CD4-positive, alpha-beta T cell treated with Interleukin-15 for 1 hour (primary cell): ENCODE measurements at regions not wholly inside any gene's neighbourhood (a gene's known extent, or its start where the extent isn't known, plus 50 kb on each side); places are given as distances from the start of the nearest gene placed in this dataset.
"Not testable (repeated sequence)": the region's sequence is repeated elsewhere in the genome, so short reads cannot be mapped to it uniquely, and the experiment has no call there.

Experiments used
- DNase-seq: peaks from one replicate; pipeline ENCODE4 v3.0.0-alpha.2; 2020

DNA sequence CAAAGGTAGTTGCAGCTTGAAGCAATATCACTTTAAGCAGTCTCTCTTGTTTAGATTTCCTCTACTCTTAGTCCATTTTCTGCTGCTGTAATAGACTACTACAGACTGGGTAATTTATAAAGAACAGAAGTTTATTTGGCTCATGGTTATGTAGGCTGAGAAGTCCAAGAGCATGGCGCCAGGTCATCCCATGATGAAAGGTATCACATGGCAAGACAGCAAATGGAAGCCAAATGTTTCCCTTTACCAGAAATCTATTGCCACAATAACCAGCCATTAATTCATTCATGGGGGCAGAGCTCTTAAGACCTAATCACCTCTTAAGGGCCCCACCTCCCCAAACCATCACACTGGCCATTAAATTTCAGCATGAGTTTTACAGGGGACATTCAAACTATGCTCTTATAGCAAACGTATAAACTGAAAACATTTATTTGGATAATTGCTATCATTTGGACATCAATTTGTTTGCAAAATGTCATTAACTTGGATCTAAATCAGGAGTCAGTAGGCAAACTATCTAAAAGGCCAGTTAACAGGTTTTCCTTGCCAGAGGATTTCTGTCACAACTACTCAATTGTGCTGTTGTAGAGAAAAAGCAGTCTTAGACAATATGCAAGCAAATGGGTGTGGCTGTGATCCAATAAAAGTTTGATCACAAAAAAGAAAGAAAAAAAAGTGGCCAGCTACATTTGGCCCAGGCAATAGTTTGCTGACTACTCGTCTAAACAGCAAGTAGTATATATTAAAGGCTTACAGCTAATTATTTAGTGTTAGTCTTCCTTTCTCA is 75.7 kb upstream of the GUCY1A1 start:
- DNase-seq: no peak

DNA sequence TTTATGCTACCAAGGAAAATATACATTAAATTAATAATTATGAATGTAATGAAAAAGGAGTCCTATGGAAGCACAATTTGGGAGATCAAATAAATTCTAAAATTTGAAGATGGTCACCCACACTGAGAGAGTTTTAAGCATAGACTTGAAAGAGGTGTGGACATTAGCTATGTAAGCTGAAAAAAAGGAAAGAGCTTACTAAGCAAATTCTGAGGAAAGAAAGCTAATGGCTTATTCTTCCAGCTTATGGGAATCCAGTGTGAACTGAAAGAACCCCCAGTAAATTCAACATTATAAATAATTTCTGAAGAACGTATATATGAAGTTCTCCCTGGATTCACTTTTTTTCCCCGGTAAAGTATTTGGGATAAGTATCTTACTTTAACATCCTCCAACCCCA is 78.2 kb upstream of the GUCY1A1 start:
- no peak for DNase-seq

DNA sequence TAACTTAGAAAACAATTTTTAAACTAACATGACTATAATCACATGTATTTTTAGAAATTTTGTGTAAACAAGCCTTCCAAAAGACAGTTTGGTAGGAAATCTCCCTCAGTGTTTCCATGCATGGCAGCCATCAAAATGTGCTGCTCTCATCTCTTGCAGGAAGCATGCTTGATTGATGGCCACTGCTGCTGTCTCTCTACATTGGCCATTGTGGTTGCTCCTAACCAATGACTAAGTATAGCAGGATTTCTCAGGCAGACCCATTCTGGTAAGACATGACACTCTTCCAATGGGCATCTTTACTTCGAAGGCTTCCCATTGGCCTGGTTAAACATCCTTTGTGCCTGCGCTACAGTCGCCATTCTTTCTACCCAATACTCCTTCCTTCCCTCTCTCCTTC is 78.9 kb upstream of the GUCY1A1 start:
- DNase-seq: no peak

DNA sequence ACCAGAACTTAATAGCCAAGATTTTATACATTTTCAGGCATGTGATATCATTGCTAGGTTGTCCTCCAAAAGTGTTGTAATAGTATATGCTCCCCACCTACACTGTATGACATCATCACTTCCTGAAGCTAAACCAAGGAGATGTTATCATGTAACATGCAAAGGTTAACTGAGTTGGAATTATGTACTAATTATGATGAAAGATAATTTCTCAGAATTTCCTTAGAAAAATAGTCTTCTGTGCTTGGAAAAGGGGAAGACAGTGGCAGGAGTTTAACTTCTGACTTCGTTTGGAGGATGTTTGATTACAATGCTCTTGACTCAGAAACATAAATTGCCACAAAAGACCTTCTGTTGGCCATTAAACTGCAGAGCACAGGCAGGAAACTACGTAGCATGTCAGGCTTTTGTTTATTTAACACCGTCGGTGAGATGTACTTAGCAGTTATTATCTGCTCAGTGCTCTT is 83.6 kb upstream of the GUCY1A1 start:
- DNase-seq: no peak

DNA sequence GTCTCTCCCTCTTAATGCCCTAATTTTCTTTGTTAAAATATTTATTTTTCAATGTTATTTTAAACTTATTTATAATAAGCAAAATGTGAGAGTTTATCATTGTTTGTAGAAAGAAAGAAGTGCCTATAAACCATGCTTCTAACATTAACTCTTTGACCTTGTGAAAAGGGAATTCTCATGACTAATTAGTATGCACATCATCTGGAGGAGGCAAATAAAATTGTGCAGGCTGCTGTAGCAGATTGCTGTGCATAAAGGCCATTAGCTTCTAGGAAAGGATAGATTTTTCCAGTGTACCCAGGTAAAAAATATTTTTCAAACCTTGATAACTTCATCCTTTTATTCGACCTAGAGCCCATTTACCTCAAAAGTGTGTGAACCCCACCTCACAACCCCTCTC is 84.6 kb upstream of the GUCY1A1 start:
- no peak for DNase-seq

DNA sequence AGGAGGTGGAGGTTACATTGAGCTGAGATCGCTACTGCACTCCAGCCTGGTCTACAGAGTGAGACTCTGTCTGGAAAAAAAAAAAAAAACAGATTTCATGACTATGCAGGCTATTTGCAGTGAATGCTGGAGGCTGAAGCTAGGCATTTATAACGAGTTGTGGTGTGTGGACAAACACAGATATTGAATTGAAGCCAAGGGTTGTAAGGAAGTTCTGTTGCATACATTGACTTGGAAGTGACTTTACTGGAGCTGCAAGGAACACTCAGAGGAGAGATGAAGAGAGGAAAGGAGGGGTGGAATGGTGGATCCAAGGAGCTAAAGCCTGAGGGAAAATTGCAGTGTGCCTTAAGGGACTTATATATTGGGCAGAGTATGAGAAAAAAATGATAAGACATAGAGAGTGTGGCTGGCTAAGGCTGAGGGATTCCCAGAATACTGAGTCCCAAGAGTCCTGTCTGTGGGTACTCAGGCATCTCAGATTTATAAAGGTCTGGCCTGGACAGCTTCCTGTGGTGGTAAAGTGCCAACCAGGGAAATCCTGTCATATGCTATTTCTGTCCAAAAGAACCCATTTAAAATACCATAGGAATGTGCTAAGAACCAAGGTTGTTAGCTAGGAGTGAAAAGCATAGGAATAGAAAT is 87.8 kb upstream of the GUCY1A1 start:
- DNase-seq: no peak

DNA sequence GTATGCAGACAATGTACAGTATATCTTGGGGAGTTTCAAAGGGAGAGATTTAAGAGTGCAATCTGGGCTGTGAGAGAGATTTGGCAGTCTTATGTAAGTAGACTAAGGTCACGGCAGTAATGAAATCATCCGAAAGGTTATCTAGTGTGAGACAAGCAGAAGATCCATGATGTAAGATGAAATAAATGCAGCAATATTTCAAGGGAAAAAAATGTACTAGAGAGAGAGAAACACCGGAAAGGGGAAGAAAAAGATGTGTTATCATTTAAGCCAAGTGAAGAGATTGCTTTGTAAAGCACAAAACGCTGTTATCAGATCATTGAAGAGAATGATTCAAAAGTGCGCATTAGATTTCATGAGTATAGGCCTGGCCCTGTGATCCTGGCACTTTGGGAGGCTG is 88.4 kb upstream of the GUCY1A1 start:
- no peak for DNase-seq

DNA sequence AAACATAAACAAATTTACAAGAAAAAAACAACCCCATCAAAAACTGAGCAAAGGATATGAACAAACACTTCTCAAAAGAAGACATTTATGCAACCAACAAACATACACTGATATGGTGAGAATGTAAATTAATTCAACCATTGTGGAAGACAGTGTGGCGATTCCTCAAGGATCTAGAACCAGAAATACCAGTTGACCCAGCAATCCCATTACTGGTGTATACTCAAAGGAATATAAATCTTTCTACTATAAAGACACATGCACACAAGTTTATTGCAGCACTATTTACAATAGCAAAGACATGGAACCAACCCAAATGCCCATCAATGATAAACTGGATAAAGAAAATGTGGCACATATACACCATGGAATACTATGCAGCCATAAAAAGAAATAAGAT is 92.3 kb upstream of the GUCY1A1 start:
- not testable (repeated sequence) for DNase-seq

DNA sequence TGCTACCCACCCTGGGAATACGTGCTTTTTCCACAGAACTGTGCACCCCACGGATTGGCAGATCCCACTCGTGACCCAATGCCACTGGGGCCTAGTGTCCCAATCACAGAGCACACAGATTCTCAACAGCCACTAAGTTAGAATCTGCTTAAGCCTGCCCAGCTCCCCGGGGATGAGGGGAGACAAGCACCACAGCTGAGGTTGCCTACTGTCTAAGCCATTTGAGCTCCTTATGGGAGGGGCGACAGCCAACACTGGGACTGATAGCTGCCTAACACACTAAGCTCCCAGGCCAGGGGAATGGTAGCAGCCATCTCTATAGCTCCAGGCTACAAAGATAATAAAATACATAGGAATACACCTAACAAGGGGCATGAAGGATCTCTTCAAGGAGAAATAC is 93.5 kb upstream of the GUCY1A1 start:
- no peak for DNase-seq

DNA sequence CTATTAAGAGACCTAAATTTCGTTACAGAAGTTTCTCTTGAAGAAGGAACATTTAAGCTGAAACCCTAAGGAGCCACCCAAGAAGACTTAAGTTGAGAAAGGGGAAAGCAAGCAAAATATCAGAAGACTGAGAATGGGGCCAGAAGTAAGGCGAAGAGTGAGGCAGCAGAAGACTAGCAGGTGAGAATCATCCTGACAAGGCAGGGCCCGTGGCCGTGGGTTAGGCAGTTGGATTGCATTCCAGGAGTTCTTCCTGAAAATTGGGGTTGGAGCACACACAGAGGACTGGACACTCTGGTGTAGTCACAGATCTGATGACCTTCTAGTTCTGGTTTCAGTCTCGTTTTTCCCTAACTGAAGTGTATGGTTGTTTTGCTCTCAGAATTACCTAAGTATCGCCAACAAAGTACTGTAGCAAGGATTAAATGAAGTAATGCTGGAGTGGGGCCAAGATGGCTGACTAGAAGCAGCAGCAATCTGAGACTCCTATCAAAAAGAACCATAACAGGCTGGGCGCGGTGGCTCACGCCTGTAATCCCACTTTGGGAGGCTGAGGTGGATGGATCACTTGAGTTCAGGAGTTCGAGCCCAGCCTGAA is 94.4 kb upstream of the GUCY1A1 start:
- no peak for DNase-seq

DNA sequence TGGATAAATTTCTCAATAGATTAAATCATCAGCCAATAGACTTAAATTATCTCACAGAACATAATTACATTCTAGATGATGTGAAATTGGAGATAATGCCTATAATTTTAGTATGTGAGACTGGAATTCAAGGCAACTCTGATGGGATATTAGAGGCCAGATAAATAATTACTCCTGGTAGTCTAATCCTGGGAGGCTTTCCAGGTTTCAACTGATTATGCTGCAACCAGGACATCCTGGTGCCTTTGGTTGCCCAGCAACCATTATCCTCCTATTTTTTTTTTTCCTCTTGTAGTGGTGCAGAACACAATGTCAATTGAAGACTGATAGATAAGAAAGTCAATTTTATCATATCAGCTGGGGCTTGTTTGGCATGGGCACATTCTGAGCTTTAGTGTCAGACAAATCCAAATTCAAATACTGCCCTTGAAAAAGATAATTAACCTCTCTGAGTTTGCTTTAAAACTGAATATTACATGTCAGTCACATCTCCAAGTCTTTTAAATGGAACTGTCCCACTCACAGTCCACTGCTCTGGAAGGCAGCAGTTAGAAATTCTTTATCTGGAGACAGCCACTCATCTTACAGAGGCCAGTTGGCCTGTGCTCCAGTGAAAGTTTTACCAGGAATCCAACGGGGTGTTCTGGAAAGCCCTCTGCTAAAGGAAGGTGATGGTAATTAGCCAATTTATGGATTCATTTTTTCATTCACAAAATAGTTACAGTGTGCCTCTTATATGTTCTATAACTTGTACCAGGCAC is 95.3 kb upstream of the GUCY1A1 start:
- DNase-seq: no peak

DNA sequence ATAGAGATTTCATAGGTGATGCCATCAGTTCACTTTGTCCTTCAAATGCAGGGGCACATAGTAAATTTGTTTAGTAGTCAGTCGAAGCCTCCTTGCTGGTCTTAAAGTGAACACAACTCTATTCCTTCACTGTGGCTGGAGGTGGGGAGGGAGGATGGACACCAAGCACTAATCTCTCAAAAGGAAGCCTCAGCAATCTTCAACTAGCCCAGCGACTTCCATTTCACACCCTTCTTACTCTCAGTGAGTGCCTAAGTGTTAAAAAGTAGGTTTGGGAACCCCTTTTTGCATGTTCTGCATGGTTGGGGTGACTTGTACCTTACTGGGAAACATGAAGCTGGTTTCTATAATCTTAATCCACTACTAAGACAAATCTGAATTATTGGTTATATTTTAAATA is 96.0 kb upstream of the GUCY1A1 start:
- DNase-seq: no peak

DNA sequence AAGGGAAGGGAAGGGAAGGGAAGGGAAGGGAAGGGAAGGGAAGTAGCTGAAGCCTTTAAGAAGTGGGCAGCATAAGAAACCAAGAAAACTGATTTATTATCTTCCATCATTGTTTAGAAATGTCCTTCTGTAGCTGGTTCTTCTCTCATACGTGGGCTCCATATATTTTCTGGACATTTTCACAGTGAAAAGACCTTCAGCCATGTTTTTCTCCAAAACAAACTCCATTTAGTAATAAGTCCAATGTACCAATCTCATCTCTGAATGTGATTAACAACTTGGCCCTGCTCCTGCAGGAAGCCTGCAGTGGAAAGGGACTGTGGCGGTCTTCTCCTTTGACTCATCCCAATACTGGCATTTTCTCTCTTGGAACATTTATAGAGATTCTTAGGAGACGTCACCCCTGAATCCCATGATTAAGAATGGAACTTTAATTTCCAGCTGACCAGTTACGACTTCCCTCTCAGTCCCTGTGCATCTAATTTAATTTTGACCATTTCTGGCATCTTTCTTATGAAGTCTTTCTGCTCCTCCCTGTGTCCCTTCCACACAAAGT is 96.6 kb upstream of the GUCY1A1 start:
- no peak for DNase-seq

DNA sequence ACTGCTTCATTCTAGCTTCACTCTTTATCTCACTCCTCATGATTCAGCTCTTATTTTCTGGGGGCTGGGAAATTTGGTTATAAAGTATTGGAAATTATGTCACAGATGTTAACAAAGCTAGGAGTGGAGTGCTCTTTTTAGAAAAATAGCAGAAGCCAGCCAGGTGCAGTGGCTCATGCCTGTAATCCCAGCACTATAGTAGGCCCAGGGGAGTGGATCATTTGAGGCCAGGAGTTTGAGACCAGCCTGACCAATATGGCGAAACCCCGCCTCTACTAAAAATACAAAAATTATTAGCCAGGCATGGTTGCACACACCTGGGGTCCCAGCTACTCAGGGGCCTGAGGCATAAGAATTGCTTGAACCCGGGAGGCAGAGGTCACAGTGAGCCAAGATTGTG is 97.2 kb upstream of the GUCY1A1 start:
- no peak for DNase-seq

DNA sequence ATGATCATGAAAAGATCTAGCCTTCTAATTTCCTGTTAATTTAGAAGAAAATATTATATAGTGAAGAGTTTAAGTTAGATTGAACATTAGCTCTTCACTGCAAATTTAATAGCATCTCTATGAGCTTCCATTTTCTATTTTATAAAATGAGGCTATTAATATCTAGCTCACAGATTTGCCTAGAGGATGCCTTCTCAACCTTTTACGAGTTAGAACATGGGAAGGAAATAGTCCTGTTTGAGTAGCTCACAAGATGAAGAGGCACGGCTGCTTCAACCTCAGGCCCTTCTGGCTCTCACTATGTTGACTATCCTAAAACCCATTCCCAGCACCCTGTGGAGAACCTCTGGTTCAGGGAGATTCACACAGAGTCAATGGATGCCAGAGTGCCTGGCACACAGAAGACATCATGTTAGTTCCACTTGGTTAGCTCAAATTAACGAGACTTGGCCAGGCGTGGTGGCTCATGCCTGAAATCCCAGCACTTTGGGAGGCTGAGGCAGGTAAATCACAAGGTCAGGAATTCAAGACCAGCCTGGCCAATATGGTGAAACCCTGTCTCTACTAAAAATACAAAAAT is 97.9 kb upstream of the GUCY1A1 start:
- no peak for DNase-seq

DNA sequence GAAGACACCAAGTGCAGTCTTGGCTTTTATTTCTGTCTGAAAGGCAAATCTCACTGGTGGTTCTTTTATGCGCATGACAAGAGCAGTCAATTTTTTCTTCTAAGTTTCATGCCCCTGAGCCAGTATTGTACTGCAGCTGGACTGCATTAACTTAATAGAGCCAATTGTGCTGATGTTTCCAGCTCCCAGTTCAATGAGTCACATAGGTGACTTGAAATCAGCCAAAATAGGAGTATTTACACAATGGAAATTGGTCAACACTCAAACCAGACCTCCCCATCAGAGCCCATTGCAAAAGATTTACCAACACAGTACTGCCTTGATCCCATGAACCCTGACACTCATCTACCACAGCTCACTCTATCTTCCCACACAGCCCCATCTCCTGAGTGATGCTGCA is 100.3 kb upstream of the GUCY1A1 start:
- DNase-seq: no peak

DNA sequence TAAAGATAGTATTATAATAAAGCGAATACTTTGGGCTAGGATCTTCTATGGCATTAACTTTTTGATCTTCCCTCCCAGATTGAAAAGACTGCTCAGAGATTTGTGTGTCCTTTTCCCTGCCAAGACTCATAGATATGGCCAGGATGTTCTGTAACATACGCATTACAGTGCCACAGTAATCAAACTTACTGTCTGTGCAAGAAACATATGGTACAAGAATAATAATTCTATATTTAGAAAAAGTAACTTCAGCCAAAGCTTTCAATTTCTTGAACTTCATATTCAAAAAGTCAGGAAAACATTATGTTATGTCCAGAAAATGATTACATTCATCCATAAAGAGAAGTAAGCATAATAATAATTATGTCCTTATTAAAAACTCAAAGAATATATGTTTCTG is 100.9 kb upstream of the GUCY1A1 start:
- no peak for DNase-seq

DNA sequence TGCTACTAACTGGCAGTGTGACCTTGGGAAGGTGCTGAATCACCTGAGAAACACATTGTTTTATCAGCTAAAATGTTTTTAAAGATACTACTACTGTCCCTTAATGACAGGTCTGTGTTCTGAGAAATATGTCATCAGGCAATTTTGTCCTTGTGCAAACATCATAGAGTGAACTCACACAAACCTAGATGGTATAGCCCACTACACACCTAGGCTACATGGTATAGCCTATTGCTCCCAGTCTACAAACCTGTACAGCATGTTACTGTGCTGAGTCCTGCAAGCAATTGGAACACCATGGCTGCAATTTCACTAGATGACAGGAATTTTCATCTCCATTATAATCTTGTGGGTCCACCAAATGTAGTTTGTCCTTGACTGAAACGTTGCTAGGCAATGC is 101.3 kb upstream of the GUCY1A1 start:
- DNase-seq: no peak

DNA sequence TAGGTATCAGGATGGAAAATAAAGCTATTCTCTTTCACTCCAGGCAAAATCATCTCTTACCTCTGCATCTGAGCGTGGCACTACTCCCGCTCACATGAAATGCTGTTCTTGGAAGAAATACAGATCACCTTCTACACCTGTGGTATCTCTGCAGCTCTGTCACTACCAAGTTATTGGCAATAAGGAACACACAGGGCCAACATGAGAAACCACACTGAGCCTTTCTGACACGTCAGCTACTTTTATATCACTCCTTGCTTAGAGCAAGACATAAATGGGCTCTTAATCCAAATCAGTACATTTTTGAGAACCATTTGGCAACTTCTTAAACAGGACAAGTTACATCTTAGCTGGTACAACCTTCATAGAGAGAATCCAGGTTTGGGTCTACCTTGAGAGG is 101.8 kb upstream of the GUCY1A1 start:
- no peak for DNase-seq

DNA sequence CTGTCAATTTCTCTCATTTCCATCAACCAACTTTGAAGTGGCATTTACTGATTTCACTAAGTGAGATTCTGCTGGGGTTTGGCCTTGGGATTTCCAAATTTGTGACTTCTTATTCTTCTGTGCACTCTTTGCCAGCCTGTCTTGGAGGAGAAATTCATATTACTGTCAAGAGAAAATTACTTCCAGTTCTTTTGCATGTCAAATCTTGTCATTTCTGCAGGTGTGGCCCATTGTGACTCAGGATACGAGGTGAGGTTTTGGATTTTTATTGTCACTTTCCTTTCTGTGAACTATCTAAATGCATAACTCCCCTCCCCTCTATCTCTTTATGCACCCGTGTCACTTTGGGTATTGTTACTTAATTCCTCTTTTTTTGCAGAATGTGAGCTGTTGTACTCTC is 102.6 kb upstream of the GUCY1A1 start:
- no peak for DNase-seq

DNA sequence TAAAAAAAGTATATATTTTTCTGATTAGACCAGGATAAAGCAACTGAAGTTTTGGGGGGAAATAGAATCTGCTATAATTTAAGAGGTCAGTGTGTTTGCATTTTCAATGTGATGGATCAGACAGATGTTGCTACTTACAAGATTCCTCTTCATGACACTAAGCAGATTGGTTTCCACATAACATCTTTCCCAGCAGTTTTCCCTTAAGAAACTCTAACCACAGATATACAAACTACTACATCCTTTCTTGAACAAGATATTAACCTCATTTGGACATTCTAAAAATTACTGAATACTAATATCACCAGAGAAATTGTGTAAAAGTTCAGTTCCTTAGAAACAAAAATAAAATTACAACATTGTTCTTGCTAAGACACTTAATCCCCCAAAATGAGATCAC is 106.7 kb upstream of the GUCY1A1 start:
- DNase-seq: no peak

DNA sequence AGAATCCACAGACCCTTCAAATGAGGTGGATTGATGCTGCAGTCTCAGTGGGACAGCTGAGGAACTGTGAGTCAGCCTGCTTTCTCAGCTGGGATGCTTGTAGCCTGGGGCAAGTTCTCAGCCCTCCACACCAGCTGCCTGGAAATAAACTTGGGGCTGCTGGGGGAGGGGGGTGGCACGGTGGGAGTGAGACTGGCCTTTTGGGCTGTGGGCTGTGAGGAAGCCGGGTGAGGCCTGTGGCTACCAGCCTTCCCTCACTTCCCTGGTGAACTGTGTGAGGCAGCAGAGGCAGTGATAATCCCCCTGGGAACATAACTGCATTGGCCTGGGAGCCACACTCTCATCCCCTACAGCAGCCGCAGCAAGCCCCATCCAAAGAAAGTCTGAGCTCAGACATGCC is 114.5 kb upstream of the GUCY1A1 start:
- no peak for DNase-seq

DNA sequence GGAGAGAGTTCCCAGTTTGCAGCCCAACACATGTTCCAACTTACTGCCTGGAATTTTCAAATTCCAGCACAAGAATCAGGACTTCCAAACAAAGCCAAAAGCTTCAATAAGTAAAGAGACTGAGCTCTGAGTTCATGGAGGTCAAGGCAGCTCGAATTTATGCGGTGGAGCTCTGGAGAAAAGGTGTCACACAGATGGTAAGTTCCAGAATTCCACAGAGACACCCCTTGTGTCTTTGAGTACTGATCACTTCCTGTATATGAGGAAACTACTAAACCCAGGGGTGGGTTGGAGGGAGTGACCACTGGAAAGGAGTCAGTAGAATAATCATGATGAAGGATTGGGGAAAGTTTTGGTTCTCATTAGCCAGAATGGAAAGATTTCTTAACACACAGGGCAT is 118.5 kb upstream of the GUCY1A1 start:
- no peak for DNase-seq
